H9 (cell line): ENCODE measurements at regions not wholly inside any gene's neighbourhood (a gene's known extent, or its start where the extent isn't known, plus 50 kb on each side); places are given as distances from the start of the nearest gene placed in this dataset.

Experiments
- DNase-seq: peaks from one replicate; pipeline ENCODE4 v3.0.0-alpha.2; 2017
- H2AFZ ChIP-seq: one replicate; pipeline ENCODE4 v1.6.1; 2013; ENCODE audit warnings: mild to moderate bottlenecking, low read length, control low read depth, moderate library complexity
- H2AK5ac ChIP-seq: 2 replicates; pipeline ENCODE4 v1.6.1; 2013; ENCODE audit warnings: low read length, control low read depth, mixed read lengths; ENCODE audit not compliant: insufficient read length
- H2BK120ac ChIP-seq: one replicate; pipeline ENCODE4 v1.6.1; 2013; ENCODE audit warnings: low read depth, mild to moderate bottlenecking, low read length, control low read depth, inconsistent platforms; ENCODE audit not compliant: poor library complexity, severe bottlenecking
- H2BK12ac ChIP-seq: 2 replicates; pipeline ENCODE4 v1.6.1; 2013; ENCODE audit warnings: low read length, control low read depth, mixed read lengths, low read depth; ENCODE audit not compliant: insufficient read length
- H2BK15ac ChIP-seq: 2 replicates; pipeline ENCODE4 v1.6.1; 2013; ENCODE audit warnings: low read depth, low read length, control low read depth
- H2BK20ac ChIP-seq: one replicate; pipeline ENCODE4 v1.6.1; 2013; ENCODE audit warnings: low read depth, mild to moderate bottlenecking, low read length, control low read depth, inconsistent platforms; ENCODE audit not compliant: poor library complexity, severe bottlenecking
- H2BK5ac ChIP-seq: 2 replicates; pipeline ENCODE4 v1.6.1; 2013; ENCODE audit warnings: low read length, control low read depth, mixed read lengths; ENCODE audit not compliant: insufficient read length
- H3K14ac ChIP-seq: 2 replicates; pipeline ENCODE4 v1.6.1; 2013; ENCODE audit warnings: low read length, control low read depth; ENCODE audit not compliant: insufficient read depth
- H3K18ac ChIP-seq: 2 replicates; pipeline ENCODE4 v1.6.1; 2013; ENCODE audit warnings: low read depth, mild to moderate bottlenecking, mixed read lengths, low read length, control low read depth; ENCODE audit not compliant: insufficient read length
- H3K23ac ChIP-seq: 2 replicates; pipeline ENCODE4 v1.6.1; 2013; ENCODE audit warnings: low read length, control low read depth, mixed read lengths, low read depth; ENCODE audit not compliant: insufficient read length
- H3K23me2 ChIP-seq: 2 replicates; pipeline ENCODE4 v1.6.1; 2013; ENCODE audit warnings: low read depth, mild to moderate bottlenecking, mixed read lengths, low read length, control low read depth; ENCODE audit not compliant: insufficient read length, poor library complexity, severe bottlenecking
- H3K27ac ChIP-seq: 2 replicates; pipeline ENCODE4 v1.5.1; 2013; ENCODE audit warnings: low read length, control low read depth, mixed read lengths, low read depth; ENCODE audit not compliant: insufficient read length
- H3K27me3 ChIP-seq: 2 replicates; pipeline ENCODE4 v1.6.1; 2013; ENCODE audit warnings: low read length, control low read depth, inconsistent platforms; ENCODE audit not compliant: insufficient read depth
- H3K4ac ChIP-seq: 2 replicates; pipeline ENCODE4 v1.6.1; 2013; ENCODE audit warnings: low read depth, mild to moderate bottlenecking, control low read depth, inconsistent platforms, low read length, moderate library complexity
- H3K4me1 ChIP-seq: 2 replicates; pipeline ENCODE4 v1.6.1; 2013; ENCODE audit warnings: low read length, control low read depth, inconsistent platforms; ENCODE audit not compliant: insufficient read depth
- H3K4me2 ChIP-seq: 2 replicates; pipeline ENCODE4 v1.6.1; 2013; ENCODE audit warnings: low read length, control low read depth, mixed read lengths; ENCODE audit not compliant: insufficient read length, insufficient read depth
- H3K56ac ChIP-seq: 2 replicates; pipeline ENCODE4 v1.6.1; 2013; ENCODE audit warnings: low read depth, mild to moderate bottlenecking, mixed read lengths, low read length, control low read depth; ENCODE audit not compliant: insufficient read length
- H3K79me1 ChIP-seq: 2 replicates; pipeline ENCODE4 v1.6.1; 2013; ENCODE audit warnings: low read depth, mild to moderate bottlenecking, moderate library complexity, low read length, control low read depth, inconsistent platforms; ENCODE audit not compliant: insufficient read depth, poor library complexity, severe bottlenecking
- H3K79me2 ChIP-seq: 2 replicates; pipeline ENCODE4 v1.6.1; 2013; ENCODE audit warnings: low read length, control low read depth, inconsistent platforms; ENCODE audit not compliant: insufficient read depth
- H3K9ac ChIP-seq: 2 replicates; pipeline ENCODE4 v1.6.1; 2013; ENCODE audit warnings: low read length, control low read depth, mixed read lengths; ENCODE audit not compliant: insufficient read length; ENCODE audit errors: extremely low read depth
- H3K9me3 ChIP-seq: one replicate; pipeline ENCODE4 v1.6.1; 2013; ENCODE audit warnings: low read depth, low read length, inconsistent platforms; ENCODE audit not compliant: control insufficient read depth
- H3T11ph ChIP-seq: one replicate; pipeline ENCODE4 v1.6.1; 2013; ENCODE audit warnings: mild to moderate bottlenecking, low read length, control low read depth, inconsistent platforms
- H4K20me1 ChIP-seq: one replicate; pipeline ENCODE4 v1.6.1; 2013; ENCODE audit not compliant: control insufficient read depth, insufficient read length, insufficient read depth
- H4K5ac ChIP-seq: 2 replicates; pipeline ENCODE4 v1.6.1; 2013; ENCODE audit warnings: low read depth, mild to moderate bottlenecking, mixed read lengths, low read length, control low read depth; ENCODE audit not compliant: insufficient read length
- H4K8ac ChIP-seq: replicated peaks from 2 replicates; pipeline ENCODE4 v1.6.1; 2013; ENCODE audit warnings: low read length, control low read depth, mixed read lengths, low read depth; ENCODE audit not compliant: insufficient read length
- H4K91ac ChIP-seq: 2 replicates; pipeline ENCODE4 v1.6.1; 2013; ENCODE audit warnings: low read depth, mild to moderate bottlenecking, moderate library complexity, mixed read lengths, low read length, control low read depth; ENCODE audit not compliant: insufficient read length
- H3K27ac Mint-ChIP-seq, 3 experiments: 2 replicates in 2 of 3; 3 replicates in 1 of 3; pipeline ENCODE4 v1.8.0; 2020 to 2021; ENCODE audit warnings: mixed read lengths in 3 of 3, mild to moderate bottlenecking in 1 of 3, moderate library complexity in 1 of 3
- H3K27me3 Mint-ChIP-seq: 2 replicates; pipeline ENCODE4 v1.8.0; 2021; ENCODE audit warnings: low read depth, mild to moderate bottlenecking, moderate library complexity, mixed read lengths
- H3K36me3 Mint-ChIP-seq, 3 experiments: 2 replicates in 2 of 3; 3 replicates in 1 of 3; pipeline ENCODE4 v1.8.0; 2020 to 2021; ENCODE audit warnings: low read depth in 3 of 3, mixed read lengths in 3 of 3; ENCODE audit not compliant: insufficient read depth in 1 of 3
- H3K4me1 Mint-ChIP-seq, 2 experiments: 2 replicates each; pipeline ENCODE4 v1.8.0; 2020; ENCODE audit warnings: mixed read lengths in 2 of 2
- H3K4me3 Mint-ChIP-seq, 2 experiments: 2 replicates in 1 of 2; 3 replicates in 1 of 2; pipeline ENCODE4 v1.8.0; 2020 to 2021; ENCODE audit warnings: mild to moderate bottlenecking in 2 of 2, mixed read lengths in 2 of 2, moderate library complexity in 1 of 2
- H3K9me3 Mint-ChIP-seq, 2 experiments: 2 replicates in 1 of 2; 3 replicates in 1 of 2; pipeline ENCODE4 v1.8.0; 2020; ENCODE audit warnings: mild to moderate bottlenecking in 2 of 2, mixed read lengths in 2 of 2, moderate library complexity in 1 of 2
- TF ChIP-seq, protein P1 (sequence below): fragments of 200-600 bp; sonication (generic); conservative IDR thresholded peaks from 3 replicates; pipeline ENCODE4 v1.8.0; 2021; ENCODE audit warnings: antibody characterized with exemption, mild to moderate bottlenecking

DNA sequence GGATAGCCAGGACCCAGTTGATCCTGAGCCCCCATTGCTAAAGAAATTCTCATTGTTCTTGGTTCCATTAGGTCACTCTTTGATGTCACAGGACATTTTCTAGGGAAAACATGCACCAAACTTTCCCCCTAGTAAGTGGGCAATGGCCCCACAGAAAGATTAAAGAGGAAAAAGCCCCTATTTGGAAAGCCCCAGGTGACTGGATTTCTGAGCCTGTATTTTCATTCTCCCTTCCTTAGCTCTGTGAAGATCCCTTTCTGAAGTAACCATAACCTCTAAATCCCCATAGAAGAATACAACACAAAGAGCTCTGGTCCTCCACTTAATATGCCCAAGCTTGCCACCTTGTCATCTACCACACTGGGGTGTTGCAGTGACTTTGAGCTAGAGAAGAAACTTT, 232.3 kb upstream of the FGGY start:
- Histone ChIP-seq H2BK15ac (no peak overlapping the region), H2BK5ac (no peak overlapping the region), H3K9me3 (no peaks in the 10 kb centered on the region), H3K23ac (no peak overlapping the region), H4K5ac (no peak overlapping the region), H4K8ac (no peak overlapping the region), H3K27me3 (no peaks in the 10 kb centered on the region), H3K4me1 (peaks cover 19% of the 10 kb centered on the region), H2BK20ac (no peak overlapping the region), H3K79me1 (no peaks in the 10 kb centered on the region), H3K4me2 (no peak overlapping the region), H2AK5ac (no peak overlapping the region), H3K4ac (no peak overlapping the region), H2BK12ac (no peak overlapping the region), H3K23me2 (no peaks in the 10 kb centered on the region), H3K27ac (no peak overlapping the region), H2AFZ (no peak overlapping the region), H3K56ac (no peak overlapping the region), H3T11ph (no peak overlapping the region), H4K91ac (no peak overlapping the region), H3K9ac (no peak overlapping the region), H3K18ac (no peak overlapping the region), H4K20me1 (no peaks in the 10 kb centered on the region), H3K79me2 (no peaks in the 10 kb centered on the region), H3K14ac (no peak overlapping the region), H2BK120ac (no peak overlapping the region)
- Mint-ChIP-seq H3K36me3 (no peaks in the 10 kb centered on the region), H3K27me3 (no peaks in the 10 kb centered on the region), H3K4me3 (no peak overlapping the region), H3K9me3 (no peaks in the 10 kb centered on the region; a peak in 1 of 5 replicates), H3K27ac (peak overlapping the region; percentile 16 to 62 (median 57); a peak in 5 of 7 replicates), H3K4me1 (peaks cover 51 to 59% of the 10 kb centered on the region in 2 experiments)
- TF ChIP-seq, protein P1, sequence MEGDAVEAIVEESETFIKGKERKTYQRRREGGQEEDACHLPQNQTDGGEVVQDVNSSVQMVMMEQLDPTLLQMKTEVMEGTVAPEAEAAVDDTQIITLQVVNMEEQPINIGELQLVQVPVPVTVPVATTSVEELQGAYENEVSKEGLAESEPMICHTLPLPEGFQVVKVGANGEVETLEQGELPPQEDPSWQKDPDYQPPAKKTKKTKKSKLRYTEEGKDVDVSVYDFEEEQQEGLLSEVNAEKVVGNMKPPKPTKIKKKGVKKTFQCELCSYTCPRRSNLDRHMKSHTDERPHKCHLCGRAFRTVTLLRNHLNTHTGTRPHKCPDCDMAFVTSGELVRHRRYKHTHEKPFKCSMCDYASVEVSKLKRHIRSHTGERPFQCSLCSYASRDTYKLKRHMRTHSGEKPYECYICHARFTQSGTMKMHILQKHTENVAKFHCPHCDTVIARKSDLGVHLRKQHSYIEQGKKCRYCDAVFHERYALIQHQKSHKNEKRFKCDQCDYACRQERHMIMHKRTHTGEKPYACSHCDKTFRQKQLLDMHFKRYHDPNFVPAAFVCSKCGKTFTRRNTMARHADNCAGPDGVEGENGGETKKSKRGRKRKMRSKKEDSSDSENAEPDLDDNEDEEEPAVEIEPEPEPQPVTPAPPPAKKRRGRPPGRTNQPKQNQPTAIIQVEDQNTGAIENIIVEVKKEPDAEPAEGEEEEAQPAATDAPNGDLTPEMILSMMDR: no peak
- no peak for DNase-seq
